Duodenal mucosa (tissue), 2 donors: ENCODE measurements at regions not wholly inside any gene's neighbourhood (a gene's known extent, or its start where the extent isn't known, plus 50 kb on each side); places are given as distances from the start of the nearest gene placed in this dataset.

ENCODE experiments used
- H3K27ac ChIP-seq: one replicate; pipeline ENCODE4 v1.7.0; 2013; ENCODE audit warnings: low read depth, low read length
- H3K27me3 ChIP-seq, 2 donors: one replicate each; pipeline ENCODE4 v1.7.0; 2013; ENCODE audit warnings: low read length in 2 of 2, control low read depth in 1 of 2; ENCODE audit not compliant: insufficient read depth in 2 of 2, control insufficient read depth in 1 of 2
- H3K36me3 ChIP-seq, 2 donors: one replicate each; pipeline ENCODE4 v1.7.0; 2013; ENCODE audit warnings: low read length in 2 of 2, control low read depth in 1 of 2; ENCODE audit not compliant: insufficient read depth in 2 of 2, control insufficient read depth in 1 of 2
- H3K4me1 ChIP-seq, 2 donors: one replicate each; pipeline ENCODE4 v1.7.0; 2013; ENCODE audit warnings: low read length in 2 of 2, control low read depth in 1 of 2; ENCODE audit not compliant: insufficient read depth in 2 of 2, control insufficient read depth in 1 of 2
- H3K4me3 ChIP-seq, 2 donors: one replicate each; pipeline ENCODE4 v1.7.0; 2013; ENCODE audit warnings: low read length in 2 of 2, low read depth in 1 of 2
- H3K9ac ChIP-seq, 2 donors: one replicate each; pipeline ENCODE4 v1.7.0; 2013; ENCODE audit warnings: low read length in 2 of 2, low read depth in 1 of 2
- H3K9me3 ChIP-seq, 2 donors: one replicate each; pipeline ENCODE4 v1.7.0; 2013; ENCODE audit warnings: low read length in 2 of 2, control low read depth in 1 of 2; ENCODE audit not compliant: control insufficient read depth in 1 of 2

DNA sequence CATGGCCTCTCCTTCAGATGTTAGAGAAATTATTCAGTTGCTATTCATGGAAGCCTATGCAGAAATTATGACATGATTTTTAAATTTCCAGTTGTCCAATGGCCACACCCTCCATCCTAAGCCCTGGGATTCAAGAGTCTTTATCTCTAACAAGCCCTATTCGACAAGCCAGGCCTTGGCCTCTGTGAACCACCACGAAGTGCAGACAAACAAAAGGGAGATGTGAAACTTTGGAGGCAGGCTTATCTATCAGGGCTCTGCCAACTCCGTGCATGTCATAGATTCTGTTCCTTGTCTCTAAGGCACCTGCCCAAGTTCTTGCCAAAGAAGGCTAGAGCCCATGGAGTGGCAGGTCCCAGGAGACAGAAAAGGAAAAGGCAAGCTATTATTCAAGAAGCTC lies 212.4 kb upstream of the ADAMTS9 start:
- H3K36me3 ChIP-seq = no peaks in the 10 kb centered on the region
- no peak overlapping the region for H3K4me3 ChIP-seq
- H3K4me1 ChIP-seq = peaks cover 0 to 5% of the 10 kb centered on the region in 2 donors
- H3K9me3 ChIP-seq = no peaks in the 10 kb centered on the region
- no peaks in the 10 kb centered on the region for H3K27me3 ChIP-seq
- H3K9ac ChIP-seq = no peak overlapping the region
- H3K27ac ChIP-seq = no peak overlapping the region

DNA sequence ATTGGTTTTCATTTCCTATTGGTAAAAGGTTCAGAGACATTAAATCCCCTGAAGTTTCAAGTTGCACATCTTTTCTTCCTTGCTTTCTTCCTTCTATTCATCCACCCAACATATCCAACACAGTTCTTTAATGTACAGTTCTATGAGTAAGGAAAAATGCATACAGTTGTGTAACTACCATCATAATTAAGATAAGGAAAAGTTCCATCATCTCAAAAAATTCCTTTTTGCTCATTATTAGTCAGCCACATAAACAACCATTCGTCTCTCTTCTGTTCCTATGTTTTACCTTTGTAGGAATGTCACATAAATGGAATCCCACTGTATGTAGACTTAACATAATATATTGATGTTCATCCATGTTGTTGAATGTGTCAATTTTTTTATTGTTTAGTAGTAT lies 211.1 kb upstream of the ADAMTS9 start:
- no peaks in the 10 kb centered on the region for H3K9me3 ChIP-seq
- no peaks in the 10 kb centered on the region for H3K27me3 ChIP-seq
- H3K36me3 ChIP-seq = no peaks in the 10 kb centered on the region
- H3K9ac ChIP-seq = no peak overlapping the region
- peaks cover 0 to 5% of the 10 kb centered on the region in 2 donors for H3K4me1 ChIP-seq
- H3K27ac ChIP-seq = no peak overlapping the region
- no peak overlapping the region for H3K4me3 ChIP-seq

DNA sequence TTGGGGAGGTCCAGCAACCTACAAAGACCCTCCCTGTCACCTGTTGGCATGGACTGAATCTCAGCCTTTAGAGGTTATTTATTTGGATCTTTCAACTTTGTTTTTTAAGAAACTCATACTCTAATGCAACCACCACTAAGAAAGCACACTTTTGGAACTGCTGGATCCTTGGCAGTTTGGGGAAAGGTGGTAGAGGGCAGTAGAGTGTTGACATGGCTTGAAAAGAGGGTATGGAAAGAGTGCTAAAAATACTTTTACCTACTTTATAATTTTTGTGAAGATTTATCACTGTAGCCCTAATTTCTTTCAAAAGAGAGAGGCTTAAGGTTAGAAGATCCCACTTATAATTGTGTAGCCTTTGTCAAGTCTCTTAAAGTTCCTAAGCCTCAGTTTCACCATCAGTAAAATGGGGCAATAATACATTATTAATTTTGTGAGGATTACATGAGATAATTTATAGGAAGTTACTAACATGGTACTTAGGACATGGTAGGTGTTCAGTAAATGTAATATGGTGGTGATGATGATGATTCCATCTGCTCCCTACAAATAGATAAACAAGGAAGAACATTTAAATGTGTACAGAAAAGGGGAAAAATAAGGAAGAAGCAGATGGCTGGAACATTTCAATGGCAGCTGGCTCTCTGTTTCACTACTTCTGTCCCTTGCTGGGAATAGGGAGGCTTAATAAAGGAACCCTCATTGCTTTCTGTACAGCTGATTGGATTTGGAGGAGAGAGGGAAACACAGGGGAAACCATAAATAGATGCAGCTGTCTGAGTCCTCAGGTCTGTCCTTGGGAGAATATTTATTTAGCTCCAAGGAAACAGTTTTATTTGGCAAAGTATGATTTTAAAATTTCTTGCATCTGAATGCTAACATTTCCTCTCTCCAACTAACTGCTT lies 208.4 kb upstream of the ADAMTS9 start:
- Histone ChIP-seq H3K9me3 (no peaks in the 10 kb centered on the region), H3K36me3 (no peaks in the 10 kb centered on the region), H3K4me1 (peaks cover 0 to under 1% of the 10 kb centered on the region in 2 donors), H3K27ac (no peak overlapping the region), H3K9ac (no peak overlapping the region), H3K27me3 (no peaks in the 10 kb centered on the region), H3K4me3 (no peak overlapping the region)

DNA sequence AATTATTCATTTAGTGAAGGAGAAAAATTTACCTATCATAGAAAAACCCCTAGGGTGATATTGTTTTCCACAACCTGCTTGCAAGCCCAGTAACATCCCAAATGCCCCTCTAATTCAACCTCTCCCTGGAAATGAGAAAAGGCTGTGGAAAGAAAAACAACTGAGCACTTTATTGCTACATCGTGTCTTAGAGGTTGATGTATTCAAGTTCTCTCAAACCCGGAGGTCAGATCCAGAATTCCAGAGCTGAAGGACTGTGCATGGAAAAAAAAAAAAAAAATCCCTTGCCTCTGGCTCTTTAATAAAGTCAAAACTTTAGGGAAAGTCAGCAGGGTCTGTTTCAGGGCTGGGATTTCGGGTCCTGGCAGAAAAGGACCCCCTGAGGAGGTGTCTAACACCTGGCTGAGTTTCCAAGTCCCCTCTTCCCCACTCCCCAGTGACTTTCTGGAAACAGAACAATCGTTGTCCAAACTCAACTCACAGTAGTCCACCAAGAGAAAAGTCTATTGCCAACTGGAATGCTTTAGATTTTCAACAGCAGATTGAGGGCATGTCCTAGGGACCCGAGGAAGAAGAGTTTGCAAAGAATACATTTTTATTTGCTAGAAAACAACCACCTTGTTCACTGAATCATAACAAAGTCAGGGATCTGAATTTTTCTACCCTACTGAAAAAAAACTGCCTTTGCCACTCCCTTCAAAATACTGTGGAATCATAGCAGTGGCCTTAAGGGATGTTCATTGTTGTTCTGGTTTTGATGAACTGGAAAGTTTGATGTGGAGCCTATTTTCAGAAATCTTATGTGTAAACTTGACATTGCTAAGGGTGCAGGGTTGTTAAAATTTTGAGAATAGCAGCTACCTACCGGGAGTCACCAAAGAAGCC lies 207.5 kb upstream of the ADAMTS9 start:
- Histone ChIP-seq H3K27ac (no peak overlapping the region), H3K27me3 (no peaks in the 10 kb centered on the region), H3K9me3 (no peaks in the 10 kb centered on the region), H3K9ac (no peak overlapping the region), H3K4me3 (no peak overlapping the region), H3K36me3 (no peaks in the 10 kb centered on the region), H3K4me1 (peaks cover 0 to 7% of the 10 kb centered on the region in 2 donors)

DNA sequence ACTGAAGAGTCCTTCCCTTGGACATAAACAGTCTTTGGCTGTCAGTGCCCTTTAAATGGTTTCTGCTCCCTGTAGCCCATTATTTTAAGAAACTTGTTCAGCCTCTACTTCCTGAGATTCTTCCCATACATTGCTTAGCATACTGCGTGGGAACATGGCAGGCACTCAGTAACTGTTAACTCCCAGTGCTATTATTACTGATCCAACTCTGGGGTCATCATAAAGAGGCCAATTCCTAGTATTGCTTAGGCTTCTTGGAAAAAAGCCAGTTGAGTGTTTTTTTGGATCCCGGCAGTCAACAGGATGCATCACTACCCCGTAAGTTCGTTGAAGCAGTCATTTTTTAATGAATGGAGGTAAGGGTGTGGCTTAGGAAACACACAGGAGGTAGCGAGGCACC lies 206.2 kb upstream of the ADAMTS9 start:
- no peaks in the 10 kb centered on the region for H3K36me3 ChIP-seq
- H3K9me3 ChIP-seq = no peaks in the 10 kb centered on the region
- no peak overlapping the region for H3K4me3 ChIP-seq
- H3K27me3 ChIP-seq = no peaks in the 10 kb centered on the region
- peaks cover 0 to 12% of the 10 kb centered on the region in 2 donors for H3K4me1 ChIP-seq
- no peak overlapping the region for H3K9ac ChIP-seq
- H3K27ac ChIP-seq = no peak overlapping the region

DNA sequence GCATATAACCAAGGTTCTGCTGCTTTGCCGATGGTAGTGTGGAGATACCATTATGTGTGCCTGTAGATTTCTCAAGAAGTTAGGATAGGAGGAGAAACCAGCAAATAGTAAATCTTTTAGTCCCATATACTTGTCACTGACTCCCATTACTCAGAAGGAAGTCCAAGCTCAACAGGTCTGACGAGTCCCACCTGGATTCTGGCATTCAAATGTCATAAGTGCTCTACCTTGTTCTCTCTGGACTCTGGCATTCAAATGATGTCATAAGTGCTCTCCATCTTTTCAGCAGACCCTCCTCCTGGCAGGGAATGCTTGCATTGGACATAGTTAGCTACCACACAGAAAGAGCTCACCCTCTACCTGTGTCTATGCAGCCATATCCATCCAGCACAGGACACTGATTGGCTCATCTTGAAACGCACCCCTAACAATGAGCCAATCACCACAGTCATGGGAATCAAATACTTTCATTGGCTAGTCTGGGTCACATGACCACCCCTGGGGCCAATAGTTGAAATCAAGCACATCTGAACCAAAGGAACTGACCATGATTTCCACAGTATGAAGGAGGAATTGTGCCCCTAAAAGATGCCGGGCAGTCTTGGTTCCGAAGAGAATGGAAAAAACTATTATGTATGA lies 205.0 kb upstream of the ADAMTS9 start:
- no peaks in the 10 kb centered on the region for H3K36me3 ChIP-seq
- H3K4me3 ChIP-seq = no peak overlapping the region
- H3K9me3 ChIP-seq = no peaks in the 10 kb centered on the region
- H3K4me1 ChIP-seq = peaks cover 0 to 12% of the 10 kb centered on the region in 2 donors
- no peak overlapping the region for H3K9ac ChIP-seq
- no peak overlapping the region for H3K27ac ChIP-seq
- no peaks in the 10 kb centered on the region for H3K27me3 ChIP-seq

DNA sequence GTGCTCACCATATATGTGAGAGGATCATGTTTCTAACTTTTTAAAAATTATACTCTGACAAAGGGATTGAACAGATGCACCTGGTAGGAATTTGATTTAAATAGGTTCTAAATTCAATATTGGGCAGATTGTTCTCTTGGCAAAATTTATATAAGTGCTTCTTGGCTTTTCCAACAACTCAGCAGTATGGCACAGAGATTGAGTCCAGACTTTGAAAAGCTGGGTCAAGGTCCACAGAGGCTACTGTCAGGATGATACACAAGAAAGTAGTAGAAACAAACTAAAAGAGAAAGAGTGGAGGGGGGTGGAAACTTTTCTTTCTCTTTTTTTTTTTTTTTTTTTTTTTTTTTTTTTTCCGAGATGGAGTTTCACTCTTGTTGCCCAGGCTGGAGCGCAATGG lies 203.2 kb upstream of the ADAMTS9 start:
- Histone ChIP-seq H3K36me3 (no peaks in the 10 kb centered on the region), H3K27ac (no peak overlapping the region), H3K9ac (no peak overlapping the region), H3K4me1 (peaks cover 0 to 12% of the 10 kb centered on the region in 2 donors), H3K4me3 (no peak overlapping the region), H3K27me3 (no peaks in the 10 kb centered on the region), H3K9me3 (no peaks in the 10 kb centered on the region)

DNA sequence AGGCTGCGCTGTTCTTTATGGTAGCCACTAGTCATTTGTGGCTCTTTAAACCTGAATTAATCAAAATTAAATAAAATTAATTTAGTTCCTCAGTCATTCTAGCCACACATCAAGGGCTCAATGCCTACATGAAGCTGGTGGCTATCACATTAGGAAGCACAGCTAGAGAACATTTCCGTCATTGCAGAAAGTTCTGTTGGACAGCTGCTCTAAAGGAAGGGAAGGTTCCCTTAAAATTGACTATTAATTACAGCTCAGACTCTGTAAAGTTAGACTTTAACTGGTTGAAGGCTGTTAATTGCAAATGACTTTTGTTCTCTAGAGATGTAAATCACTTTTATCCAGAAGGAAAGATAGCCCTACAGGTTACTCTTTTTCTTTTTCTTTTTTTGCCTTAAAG lies 202.7 kb upstream of the ADAMTS9 start:
- Histone ChIP-seq H3K27ac (no peak overlapping the region), H3K27me3 (no peaks in the 10 kb centered on the region), H3K9me3 (no peaks in the 10 kb centered on the region), H3K4me3 (no peak overlapping the region), H3K4me1 (peaks cover 0 to 12% of the 10 kb centered on the region in 2 donors), H3K36me3 (no peaks in the 10 kb centered on the region), H3K9ac (no peak overlapping the region)

DNA sequence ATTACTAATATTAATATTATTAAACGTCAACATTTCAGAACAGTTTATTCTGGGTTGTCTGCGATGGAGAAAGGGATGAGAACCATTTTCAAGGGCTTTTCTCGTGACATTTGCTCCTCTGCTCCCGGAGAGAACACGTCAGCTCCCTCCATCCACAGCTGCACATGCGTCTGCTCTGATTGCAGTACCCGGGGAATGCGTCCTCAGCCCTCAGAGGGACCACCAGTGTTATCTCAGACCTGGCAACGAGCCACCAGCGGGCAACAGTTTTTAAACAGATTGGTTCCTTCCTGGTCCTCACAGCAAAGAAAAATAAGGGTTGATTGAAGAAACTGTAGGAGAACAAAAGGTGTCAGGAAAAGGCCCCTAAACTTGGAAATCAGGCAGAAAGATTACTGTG lies 202.2 kb upstream of the ADAMTS9 start:
- no peak overlapping the region for H3K27ac ChIP-seq
- H3K4me3 ChIP-seq = no peak overlapping the region
- peaks cover 0 to 12% of the 10 kb centered on the region in 2 donors for H3K4me1 ChIP-seq
- H3K9me3 ChIP-seq = no peaks in the 10 kb centered on the region
- H3K9ac ChIP-seq = no peak overlapping the region
- H3K27me3 ChIP-seq = no peaks in the 10 kb centered on the region
- H3K36me3 ChIP-seq = no peaks in the 10 kb centered on the region
